Gastrocnemius medialis (tissue), 4 donors: ENCODE measurements at regions not wholly inside any gene's neighbourhood (a gene's known extent, or its start where the extent isn't known, plus 50 kb on each side); places are given as distances from the start of the nearest gene placed in this dataset.

Experiments used
- ATAC-seq, 2 donors: fragments of 150-250 bp; one replicate each; pipeline ENCODE4 v1.9.1; 2016
- DNase-seq, 2 donors: peaks; one replicate each; pipeline ENCODE4 v3.0.0-alpha.2; 2019
- H3K27ac ChIP-seq, 4 donors: fragments of 200-600 bp; sonication (generic); 1 replicate in 1 of 4; 2 replicates in 3 of 4; pipeline ENCODE4 v1.5.1; 2016 to 2018; ENCODE audit warnings: mild to moderate bottlenecking in 2 of 4, moderate library complexity in 1 of 4
- H3K27me3 ChIP-seq, 3 donors: fragments of 200-600 bp; sonication (generic) in 2 of 3; 1 replicate in 1 of 3; 2 replicates in 2 of 3; pipeline versions ENCODE4 v1.5.1 to v1.6.0; 2016 to 2019; ENCODE audit warnings: mild to moderate bottlenecking in 1 of 3, moderate library complexity in 1 of 3
- H3K36me3 ChIP-seq, 2 donors: fragments of 200-600 bp; sonication (generic) in 1 of 2; one replicate each; pipeline ENCODE4 v1.5.1; 2017 to 2018
- H3K4me1 ChIP-seq, 2 donors: fragments of 200-600 bp; sonication (generic) in 1 of 2; one replicate each; pipeline ENCODE4 v1.5.1; 2016 to 2017; ENCODE audit warnings: mild to moderate bottlenecking in 2 of 2
- H3K4me3 ChIP-seq, 4 donors: fragments of 200-600 bp; sonication (generic) in 3 of 4; 1 replicate in 1 of 4; 2 replicates in 3 of 4; pipeline ENCODE4 v1.5.1; 2016 to 2019; ENCODE audit warnings: mild to moderate bottlenecking in 2 of 4
- H3K9me3 ChIP-seq, 3 donors: fragments of 200-600 bp; sonication (generic) in 2 of 3; 1 replicate in 1 of 3; 2 replicates in 2 of 3; pipeline ENCODE4 v1.5.1; 2016 to 2019
- CTCF ChIP-seq, 5 experiments: fragments of 450-650 bp in 3 of 5; fragments of 200-600 bp in 2 of 5; sonication (generic) in 2 of 5; IDR thresholded peaks in 4 of 5; conservative IDR thresholded peaks in 1 of 5; 1 replicate in 4 of 5; 2 replicates in 1 of 5; pipeline ENCODE4 v1.5.1; 2016 to 2019; ENCODE audit warnings: antibody characterized with exemption in 5 of 5, mild to moderate bottlenecking in 3 of 5, moderate library complexity in 3 of 5
- POLR2A ChIP-seq, 2 donors: fragments of 450-650 bp; IDR thresholded peaks; one replicate each; pipeline ENCODE4 v1.6.1; 2017; ENCODE audit warnings: antibody characterized with exemption in 2 of 2, mild to moderate bottlenecking in 2 of 2, moderate library complexity in 2 of 2
- in situ Hi-C, 4 donors: fragments of 200-750 bp; cut with MboI; loops; one replicate each; pipeline versions ENCODE4 v1.15.0 to v1.8.0; 2017; ENCODE audit warnings: low sequenced_read_pairs in 4 of 4
- intact Hi-C: fragments of 100-400 bp; cut with DNase I; formaldehyde crosslinking; loops from one replicate; pipeline ENCODE4 v1.15.1; 2023; ENCODE audit warnings: low total_unique reads

- Histone ChIP-seq H3K4me3 (no peak overlapping the region), H3K4me1 (peaks cover 21 to 38% of the 10 kb centered on the region in 2 donors), H3K27ac (no peak overlapping the region), H3K36me3 (no peaks in the 10 kb centered on the region), H3K9me3 (no peaks in the 10 kb centered on the region), H3K27me3 (no peaks in the 10 kb centered on the region)
- DNase-seq (no peak), ATAC-seq (no peak)
- in situ Hi-C loops: no loop called here
- intact Hi-C loops: no loop called here
- TF ChIP-seq CTCF (IDR thresholded peaks at IDR 0.05 in 4 of 5, conservative IDR thresholded peaks at IDR 0.05 in 1 of 5): no peak
- TF ChIP-seq POLR2A (IDR thresholded peaks at IDR 0.05): no peak
Measured at GRCh38 chr13:73479351-73479750, 420.5 kb downstream of the KLF5 start.

GRCh38 chr13:73477441-73477840 is 418.6 kb downstream of the KLF5 start:
- Histone ChIP-seq H3K36me3 (no peaks in the 10 kb centered on the region), H3K4me1 (peaks cover 21 to 27% of the 10 kb centered on the region in 2 donors), H3K9me3 (no peaks in the 10 kb centered on the region), H3K4me3 (no peak overlapping the region), H3K27me3 (no peaks in the 10 kb centered on the region), H3K27ac (no peak overlapping the region)
- ATAC-seq: no peak
- intact Hi-C loops (no loop called here), in situ Hi-C loops (no loop called here)
- no peak for DNase-seq
- TF ChIP-seq POLR2A (IDR thresholded peaks at IDR 0.05) (no peak), CTCF (IDR thresholded peaks at IDR 0.05 in 4 of 5, conservative IDR thresholded peaks at IDR 0.05 in 1 of 5) (no peak)

- H3K36me3 ChIP-seq: no peaks in the 10 kb centered on the region
- DNase-seq (no peak), ATAC-seq (peak in 1 of 2 donors; percentile 81)
- H3K4me3 ChIP-seq: no peak overlapping the region
- no peaks in the 10 kb centered on the region for H3K4me1 ChIP-seq
- intact Hi-C loops (no loop called here), in situ Hi-C loops (no loop called here)
- no peaks in the 10 kb centered on the region for H3K9me3 ChIP-seq
- TF ChIP-seq CTCF (IDR thresholded peaks at IDR 0.05 in 4 of 5, conservative IDR thresholded peaks at IDR 0.05 in 1 of 5) (no peak), POLR2A (IDR thresholded peaks at IDR 0.05) (no peak)
- no peaks in the 10 kb centered on the region for H3K27me3 ChIP-seq
- H3K27ac ChIP-seq: peak overlapping the region in 1 of 4 donors; percentile 10
Measured at GRCh38 chr13:73473016-73473415, 414.2 kb downstream of the KLF5 start.

GRCh38 chr13:73467125-73467524 is 408.3 kb downstream of the KLF5 start:
- in situ Hi-C loops: loop anchor here in 1 of 4 donors (5.0 kb wide), 1 partner anchor 65 kb away; no protein-coding TSS in a partner anchor
- H3K9me3 ChIP-seq: no peaks in the 10 kb centered on the region
- ATAC-seq (no peak), DNase-seq (no peak)
- no peaks in the 10 kb centered on the region for H3K27me3 ChIP-seq
- intact Hi-C loops: loop anchor here (5.0 kb wide), 1 partner anchor 65 kb away; no protein-coding TSS in a partner anchor
- peak overlapping the region in 3 of 4 donors; percentile 75 to 80 (median 80) for H3K27ac ChIP-seq
- H3K36me3 ChIP-seq: no peaks in the 10 kb centered on the region
- no peak overlapping the region for H3K4me3 ChIP-seq
- peaks cover 4 to 16% of the 10 kb centered on the region in 2 donors for H3K4me1 ChIP-seq
- no peak for TF ChIP-seq CTCF (IDR thresholded peaks at IDR 0.05 in 4 of 5, conservative IDR thresholded peaks at IDR 0.05 in 1 of 5)
- TF ChIP-seq POLR2A (IDR thresholded peaks at IDR 0.05): no peak

GRCh38 chr13:73466561-73466960 is 407.8 kb downstream of the KLF5 start:
- intact Hi-C loops (loop anchor here (5.0 kb wide), 1 partner anchor 66 kb away; no protein-coding TSS in a partner anchor), in situ Hi-C loops (loop anchor here in 1 of 4 donors (5.0 kb wide), 1 partner anchor 66 kb away; no protein-coding TSS in a partner anchor)
- Histone ChIP-seq H3K4me1 (peaks cover 4 to 16% of the 10 kb centered on the region in 2 donors), H3K36me3 (no peaks in the 10 kb centered on the region), H3K27me3 (no peaks in the 10 kb centered on the region), H3K27ac (peak overlapping the region in 3 of 4 donors; percentile 75 to 80 (median 80)), H3K9me3 (no peaks in the 10 kb centered on the region), H3K4me3 (no peak overlapping the region)
- DNase-seq (no peak), ATAC-seq (no peak)
- no peak for TF ChIP-seq CTCF (IDR thresholded peaks at IDR 0.05 in 4 of 5, conservative IDR thresholded peaks at IDR 0.05 in 1 of 5)
- TF ChIP-seq POLR2A (IDR thresholded peaks at IDR 0.05): no peak
